ENCODE measurements at regions not wholly inside any gene's neighbourhood (a gene's known extent, or its start where the extent isn't known, plus 50 kb on each side); places are given as distances from the start of the nearest gene placed in this dataset.

DNA sequence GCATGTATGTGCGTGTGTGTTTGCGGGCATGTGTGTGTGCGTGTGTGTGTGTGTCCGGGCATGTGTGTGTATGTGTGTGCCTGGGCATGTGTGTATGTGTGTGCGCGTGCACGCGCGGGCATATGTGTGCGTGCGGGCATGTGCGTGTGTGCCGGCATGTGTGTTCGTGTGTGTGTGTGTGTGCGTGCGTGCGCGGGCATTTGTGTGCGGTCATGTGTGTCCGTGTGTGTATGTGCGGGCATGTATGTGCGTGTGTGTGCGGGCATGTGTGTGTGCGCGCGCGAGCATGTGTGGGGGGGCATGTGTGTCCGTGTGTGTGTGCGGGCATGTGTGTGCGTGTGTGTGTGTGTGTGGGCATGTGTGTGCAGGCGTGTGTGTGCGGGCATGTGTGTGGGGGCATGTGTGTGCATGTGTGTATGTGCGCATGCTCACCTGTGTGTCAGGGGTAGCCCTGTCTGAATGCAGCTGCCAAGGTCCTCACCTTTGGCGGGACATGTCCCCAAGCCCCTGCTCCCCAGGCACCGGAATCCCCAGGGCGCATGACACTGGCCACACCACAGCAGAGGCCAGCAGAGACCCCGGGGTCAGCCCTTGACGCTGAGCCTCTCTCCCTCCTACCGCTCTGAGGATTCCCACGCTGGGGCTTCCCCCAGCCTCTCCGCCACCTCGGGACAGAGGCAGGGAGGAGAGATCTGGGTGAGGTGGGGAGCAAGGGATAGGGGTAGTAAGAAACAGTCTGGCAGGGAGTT, 109.5 kb upstream of the NCOR2 start:
- TF ChIP-seq, protein P1, sequence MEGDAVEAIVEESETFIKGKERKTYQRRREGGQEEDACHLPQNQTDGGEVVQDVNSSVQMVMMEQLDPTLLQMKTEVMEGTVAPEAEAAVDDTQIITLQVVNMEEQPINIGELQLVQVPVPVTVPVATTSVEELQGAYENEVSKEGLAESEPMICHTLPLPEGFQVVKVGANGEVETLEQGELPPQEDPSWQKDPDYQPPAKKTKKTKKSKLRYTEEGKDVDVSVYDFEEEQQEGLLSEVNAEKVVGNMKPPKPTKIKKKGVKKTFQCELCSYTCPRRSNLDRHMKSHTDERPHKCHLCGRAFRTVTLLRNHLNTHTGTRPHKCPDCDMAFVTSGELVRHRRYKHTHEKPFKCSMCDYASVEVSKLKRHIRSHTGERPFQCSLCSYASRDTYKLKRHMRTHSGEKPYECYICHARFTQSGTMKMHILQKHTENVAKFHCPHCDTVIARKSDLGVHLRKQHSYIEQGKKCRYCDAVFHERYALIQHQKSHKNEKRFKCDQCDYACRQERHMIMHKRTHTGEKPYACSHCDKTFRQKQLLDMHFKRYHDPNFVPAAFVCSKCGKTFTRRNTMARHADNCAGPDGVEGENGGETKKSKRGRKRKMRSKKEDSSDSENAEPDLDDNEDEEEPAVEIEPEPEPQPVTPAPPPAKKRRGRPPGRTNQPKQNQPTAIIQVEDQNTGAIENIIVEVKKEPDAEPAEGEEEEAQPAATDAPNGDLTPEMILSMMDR (conservative IDR thresholded peaks at IDR 0.05), result no peak
- no peak for TF ChIP-seq EZH2 (IDR thresholded peaks at IDR 0.05; ENCODE audit: low read depth)
